CD14-positive monocyte (primary cell): ENCODE measurements at regions not wholly inside any gene's neighbourhood (a gene's known extent, or its start where the extent isn't known, plus 50 kb on each side); places are given as distances from the start of the nearest gene placed in this dataset.

Experiments used
- DNase-seq, 3 donors: peaks; one replicate each; pipeline ENCODE4 v3.0.0-alpha.2; 2011 to 2022
- H2AFZ ChIP-seq: 2 replicates; pipeline ENCODE4 v1.6.0; 2012; ENCODE audit warnings: mild to moderate bottlenecking, low read depth, low read length, inconsistent platforms; ENCODE audit not compliant: insufficient read depth, poor library complexity, severe bottlenecking
- H3K27ac ChIP-seq, 2 donors: 1 replicate in 1 of 2; 2 replicates in 1 of 2; pipeline ENCODE4 v1.5.1; 2012 to 2013; ENCODE audit warnings: low read length in 2 of 2, control low read depth in 1 of 2, inconsistent platforms in 1 of 2, low read depth in 1 of 2, mild to moderate bottlenecking in 1 of 2
- H3K27me3 ChIP-seq, 2 donors: one replicate each; pipeline versions ENCODE4 v1.6.0 to v1.6.1; 2011 to 2013; ENCODE audit warnings: low read length in 2 of 2; ENCODE audit not compliant: control insufficient read depth in 2 of 2, insufficient read depth in 2 of 2
- H3K36me3 ChIP-seq, 2 donors: replicated peaks in 1 of 2; 1 replicate in 1 of 2; 2 replicates in 1 of 2; pipeline versions ENCODE4 v1.5.1 to v1.6.1; 2012 to 2013; ENCODE audit warnings: low read length in 2 of 2, control low read depth in 1 of 2, inconsistent platforms in 1 of 2, mild to moderate bottlenecking in 1 of 2; ENCODE audit not compliant: insufficient read depth in 2 of 2, control insufficient read depth in 1 of 2
- H3K4me1 ChIP-seq, 2 donors: 1 replicate in 1 of 2; 2 replicates in 1 of 2; pipeline versions ENCODE4 v1.5.1 to v1.6.1; 2012 to 2013; ENCODE audit warnings: low read length in 2 of 2, control low read depth in 1 of 2, inconsistent platforms in 1 of 2, mild to moderate bottlenecking in 1 of 2, moderate library complexity in 1 of 2; ENCODE audit not compliant: insufficient read depth in 2 of 2, control insufficient read depth in 1 of 2
- H3K4me2 ChIP-seq: replicated peaks from 2 replicates; pipeline ENCODE3; 2012; ENCODE audit warnings: low read length, moderate library complexity, mild to moderate bottlenecking; ENCODE audit not compliant: poor library complexity, severe bottlenecking; ENCODE audit errors: extremely low read depth
- H3K4me3 ChIP-seq, 3 experiments: fragments of 200-600 bp in 1 of 3; sonication (generic) in 1 of 3; replicated peaks in 1 of 3; 1 replicate in 2 of 3; 2 replicates in 1 of 3; pipeline ENCODE4 v1.5.1; 2011 to 2013; ENCODE audit warnings: low read length in 3 of 3, mild to moderate bottlenecking in 3 of 3, control low read depth in 2 of 3, low read depth in 2 of 3, inconsistent platforms in 1 of 3, moderate library complexity in 1 of 3
- H3K79me2 ChIP-seq: 2 replicates; pipeline ENCODE4 v1.6.0; 2012; ENCODE audit warnings: mild to moderate bottlenecking, control low read depth, inconsistent platforms, low read length, moderate library complexity; ENCODE audit not compliant: insufficient read depth
- H3K9ac ChIP-seq: 2 replicates; pipeline ENCODE4 v1.6.0; 2017; ENCODE audit warnings: low read length, mild to moderate bottlenecking; ENCODE audit not compliant: insufficient read depth, poor library complexity, severe bottlenecking
- H3K9me3 ChIP-seq, 2 donors: replicated peaks in 1 of 2; 1 replicate in 1 of 2; 2 replicates in 1 of 2; pipeline versions ENCODE4 v1.5.1 to v1.6.1; 2012 to 2013; ENCODE audit warnings: low read length in 2 of 2, control low read depth in 1 of 2; ENCODE audit not compliant: control insufficient read depth in 1 of 2, insufficient read depth in 1 of 2
- H4K20me1 ChIP-seq: 2 replicates; pipeline ENCODE4 v1.6.0; 2012; ENCODE audit warnings: mild to moderate bottlenecking, low read length, control low read depth, moderate library complexity; ENCODE audit not compliant: insufficient read depth
- H3K27ac Mint-ChIP-seq, 7 donors: one replicate each; pipeline ENCODE4 v1.8.0; 2020; ENCODE audit warnings: mild to moderate bottlenecking in 7 of 7, mixed read lengths in 7 of 7, moderate library complexity in 6 of 7, inconsistent platforms in 2 of 7
- H3K27me3 Mint-ChIP-seq, 3 donors: one replicate each; pipeline ENCODE4 v1.8.0; 2021 to 2022; ENCODE audit warnings: low read depth in 3 of 3, mild to moderate bottlenecking in 3 of 3, mixed read lengths in 3 of 3, moderate library complexity in 3 of 3, inconsistent platforms in 1 of 3
- H3K36me3 Mint-ChIP-seq, 2 donors: one replicate each; pipeline ENCODE4 v1.8.0; 2020; ENCODE audit warnings: mixed read lengths in 2 of 2, inconsistent platforms in 1 of 2, mild to moderate bottlenecking in 1 of 2
- H3K4me1 Mint-ChIP-seq: one replicate; pipeline ENCODE4 v1.8.0; 2020; ENCODE audit warnings: mild to moderate bottlenecking, mixed read lengths
- H3K4me3 Mint-ChIP-seq, 2 donors: one replicate each; pipeline ENCODE4 v1.8.0; 2020; ENCODE audit warnings: mild to moderate bottlenecking in 2 of 2, mixed read lengths in 2 of 2, moderate library complexity in 1 of 2
- H3K9me3 Mint-ChIP-seq, 7 donors: one replicate each; pipeline ENCODE4 v1.8.0; 2020 to 2022; ENCODE audit warnings: mixed read lengths in 7 of 7, mild to moderate bottlenecking in 6 of 7, moderate library complexity in 6 of 7, inconsistent platforms in 2 of 7
- whole genome bisulfite sequencing: methylation state at CpG from one replicate; pipeline ENCODE4 v1.1.5; 2013; ENCODE audit warnings: missing lambda C conversion rate; ENCODE audit not compliant: insufficient coverage; 5-methylcytosine and 5-hydroxymethylcytosine counted together
- intact Hi-C, 2 donors: fragments of 100-400 bp; cut with micrococcal nuclease; formaldehyde crosslinking; loops; one replicate each; pipeline versions ENCODE4 v1.15.0 to v1.15.1; 2023
- TF ChIP-seq, protein P1 (sequence below): fragments of 200-600 bp; IDR thresholded peaks from one replicate; pipeline ENCODE4 v1.8.0; 2022; ENCODE audit warnings: antibody characterized with exemption, mild to moderate bottlenecking

DNA sequence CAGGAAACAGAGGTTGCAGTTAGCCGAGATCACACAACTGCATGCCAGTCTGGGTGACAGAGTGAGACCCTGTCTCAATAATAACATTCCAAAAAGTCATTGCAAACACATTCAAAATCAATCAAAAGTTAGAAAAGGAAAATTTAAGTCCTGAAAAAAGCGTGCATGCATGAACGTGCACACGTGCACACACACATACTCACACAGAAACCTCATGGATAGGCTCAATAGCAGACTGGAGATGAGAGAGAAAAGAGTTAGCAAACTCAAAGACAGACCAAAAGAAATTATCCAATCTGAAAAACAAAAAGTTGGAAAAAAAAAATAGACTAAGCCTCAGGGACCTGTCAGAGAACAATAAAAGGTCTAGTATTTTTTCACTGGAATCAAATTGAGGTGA, 1005.6 kb downstream of the TBC1D22A start:
- Histone ChIP-seq H3K4me1 (no peaks in the 10 kb centered on the region), H2AFZ (no peak overlapping the region), H3K36me3 (no peaks in the 10 kb centered on the region), H3K4me3 (no peak overlapping the region), H3K79me2 (no peaks in the 10 kb centered on the region), H3K4me2 (no peak overlapping the region), H3K27ac (no peak overlapping the region), H3K27me3 (no peaks in the 10 kb centered on the region), H4K20me1 (no peaks in the 10 kb centered on the region), H3K9me3 (no peaks in the 10 kb centered on the region), H3K9ac (no peak overlapping the region)
- Mint-ChIP-seq H3K4me1 (no peaks in the 10 kb centered on the region), H3K9me3 (peaks cover 0 to 12% (median 2%) of the 10 kb centered on the region in 7 donors), H3K27ac (no peak overlapping the region), H3K27me3 (peaks cover 0 to 2% (median 0%) of the 10 kb centered on the region in 3 donors), H3K36me3 (no peaks in the 10 kb centered on the region), H3K4me3 (no peak overlapping the region)
- intact Hi-C loops, result no loop called here
- WGBS, result no CpG with 5 or more reads among the region's 4 CpGs
- TF ChIP-seq, protein P1, sequence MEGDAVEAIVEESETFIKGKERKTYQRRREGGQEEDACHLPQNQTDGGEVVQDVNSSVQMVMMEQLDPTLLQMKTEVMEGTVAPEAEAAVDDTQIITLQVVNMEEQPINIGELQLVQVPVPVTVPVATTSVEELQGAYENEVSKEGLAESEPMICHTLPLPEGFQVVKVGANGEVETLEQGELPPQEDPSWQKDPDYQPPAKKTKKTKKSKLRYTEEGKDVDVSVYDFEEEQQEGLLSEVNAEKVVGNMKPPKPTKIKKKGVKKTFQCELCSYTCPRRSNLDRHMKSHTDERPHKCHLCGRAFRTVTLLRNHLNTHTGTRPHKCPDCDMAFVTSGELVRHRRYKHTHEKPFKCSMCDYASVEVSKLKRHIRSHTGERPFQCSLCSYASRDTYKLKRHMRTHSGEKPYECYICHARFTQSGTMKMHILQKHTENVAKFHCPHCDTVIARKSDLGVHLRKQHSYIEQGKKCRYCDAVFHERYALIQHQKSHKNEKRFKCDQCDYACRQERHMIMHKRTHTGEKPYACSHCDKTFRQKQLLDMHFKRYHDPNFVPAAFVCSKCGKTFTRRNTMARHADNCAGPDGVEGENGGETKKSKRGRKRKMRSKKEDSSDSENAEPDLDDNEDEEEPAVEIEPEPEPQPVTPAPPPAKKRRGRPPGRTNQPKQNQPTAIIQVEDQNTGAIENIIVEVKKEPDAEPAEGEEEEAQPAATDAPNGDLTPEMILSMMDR, result no peak
- DNase-seq, result no peak

DNA sequence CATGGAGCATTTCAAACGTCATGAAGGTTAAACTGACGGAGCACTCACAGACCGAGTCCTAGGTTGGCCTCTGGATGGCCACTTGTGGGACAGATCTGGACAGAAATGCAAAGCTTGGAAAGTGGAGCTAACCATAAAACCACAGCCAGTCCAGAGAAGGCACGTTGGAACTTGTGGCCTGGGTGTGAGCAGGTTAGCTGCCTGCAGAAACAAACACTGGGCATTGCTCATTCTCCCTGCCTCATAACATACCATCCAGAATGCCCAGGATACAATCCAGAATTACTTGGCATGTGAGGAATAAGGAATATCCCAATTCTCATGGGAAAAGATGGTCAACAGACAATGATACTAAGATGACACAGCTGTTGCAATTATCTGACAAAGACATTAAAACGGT, 1005.0 kb downstream of the TBC1D22A start:
- Histone ChIP-seq H3K9me3 (no peaks in the 10 kb centered on the region), H3K4me1 (no peaks in the 10 kb centered on the region), H3K4me3 (no peak overlapping the region), H4K20me1 (no peaks in the 10 kb centered on the region), H2AFZ (no peak overlapping the region), H3K27ac (no peak overlapping the region), H3K27me3 (no peaks in the 10 kb centered on the region), H3K79me2 (no peaks in the 10 kb centered on the region), H3K36me3 (no peaks in the 10 kb centered on the region), H3K4me2 (no peak overlapping the region), H3K9ac (no peak overlapping the region)
- intact Hi-C loops, result no loop called here
- no peak overlapping the region for H3K4me3 Mint-ChIP-seq
- WGBS, result 95% methylated on average over 4 of the region's 5 CpGs
- no peak overlapping the region for H3K27ac Mint-ChIP-seq
- TF ChIP-seq, protein P1, result no peak
- no peaks in the 10 kb centered on the region for H3K36me3 Mint-ChIP-seq
- peaks cover 0 to 2% (median 0%) of the 10 kb centered on the region in 3 donors for H3K27me3 Mint-ChIP-seq
- no peak for DNase-seq
- no peaks in the 10 kb centered on the region for H3K4me1 Mint-ChIP-seq
- H3K9me3 Mint-ChIP-seq, result peaks cover 0 to 12% (median 4%) of the 10 kb centered on the region in 7 donors
